GM23338 (cell line): ENCODE measurements at regions not wholly inside any gene's neighbourhood (a gene's known extent, or its start where the extent isn't known, plus 50 kb on each side); places are given as distances from the start of the nearest gene placed in this dataset.

Experiments
- ATAC-seq: fragments of 200-7000 bp; cut with Tn5 transposase; 3 replicates; pipeline ENCODE4 v1.9.1; 2020
- DNase-seq: peaks from one replicate; pipeline ENCODE4 v3.0.0-alpha.2; 2015; ENCODE audit warnings: low spot score
- H2AFZ ChIP-seq: fragments of 200-600 bp; sonication (generic); 2 replicates; pipeline ENCODE4 v1.8.0; 2016; ENCODE audit warnings: antibody characterized with exemption, mild to moderate bottlenecking, moderate library complexity
- H3F3A ChIP-seq: fragments of 200-600 bp; sonication (generic); replicated peaks from 2 replicates; pipeline ENCODE4 v1.8.0; 2017; ENCODE audit warnings: antibody characterized with exemption, mixed run types, low read depth
- H3K27ac ChIP-seq: fragments of 200-600 bp; sonication (generic); 2 replicates; pipeline ENCODE4 v1.6.1; 2016; ENCODE audit warnings: low read depth
- H3K27me3 ChIP-seq: fragments of 200-600 bp; sonication (generic); 2 replicates; pipeline ENCODE4 v1.8.0; 2016; ENCODE audit warnings: mild to moderate bottlenecking, mixed run types, moderate library complexity; ENCODE audit not compliant: insufficient read depth
- H3K36me3 ChIP-seq: fragments of 200-600 bp; sonication (generic); 2 replicates; pipeline ENCODE4 v1.8.0; 2016; ENCODE audit warnings: mild to moderate bottlenecking; ENCODE audit not compliant: insufficient read depth
- H3K4me1 ChIP-seq: fragments of 200-600 bp; sonication (generic); 2 replicates; pipeline ENCODE4 v1.8.0; 2016; ENCODE audit warnings: mild to moderate bottlenecking, moderate library complexity; ENCODE audit not compliant: insufficient read depth
- H3K4me2 ChIP-seq: fragments of 200-600 bp; sonication (generic); 2 replicates; pipeline ENCODE4 v1.7.1; 2017; ENCODE audit warnings: mixed run types
- H3K4me3 ChIP-seq: fragments of 200-600 bp; sonication (generic); 2 replicates; pipeline ENCODE4 v1.6.1; 2016; ENCODE audit warnings: mixed run types
- H3K79me2 ChIP-seq: fragments of 200-600 bp; sonication (generic); replicated peaks from 2 replicates; pipeline ENCODE4 v1.8.0; 2017; ENCODE audit warnings: mild to moderate bottlenecking; ENCODE audit not compliant: insufficient read depth
- H3K9me2 ChIP-seq: fragments of 200-600 bp; sonication (generic); 2 replicates; pipeline ENCODE4 v1.8.0; 2017; ENCODE audit not compliant: insufficient read depth
- H4K20me1 ChIP-seq: fragments of 200-600 bp; sonication (generic); replicated peaks from 2 replicates; pipeline ENCODE4 v1.8.0; 2017; ENCODE audit warnings: mild to moderate bottlenecking; ENCODE audit not compliant: insufficient read depth
- H3K27ac Mint-ChIP-seq: 2 replicates; pipeline ENCODE4 v1.8.0; 2020; ENCODE audit warnings: inconsistent platforms, mild to moderate bottlenecking, moderate library complexity, mixed read lengths
- H3K27me3 Mint-ChIP-seq: 3 replicates; pipeline ENCODE4 v1.8.0; 2022; ENCODE audit warnings: low read depth, mild to moderate bottlenecking, moderate library complexity, mixed read lengths, inconsistent platforms; ENCODE audit not compliant: insufficient read depth, poor library complexity
- H3K36me3 Mint-ChIP-seq: 3 replicates; pipeline ENCODE4 v1.8.0; 2021; ENCODE audit warnings: low read depth, mild to moderate bottlenecking, inconsistent platforms, moderate library complexity, mixed read lengths
- H3K4me1 Mint-ChIP-seq: 3 replicates; pipeline ENCODE4 v1.8.0; 2020; ENCODE audit warnings: mild to moderate bottlenecking, inconsistent platforms, mixed read lengths
- H3K4me3 Mint-ChIP-seq: 3 replicates; pipeline ENCODE4 v1.8.0; 2021; ENCODE audit warnings: moderate library complexity, mild to moderate bottlenecking, inconsistent platforms, mixed read lengths
- H3K9me3 Mint-ChIP-seq: 3 replicates; pipeline ENCODE4 v1.8.0; 2020; ENCODE audit warnings: moderate library complexity, mild to moderate bottlenecking, inconsistent platforms, mixed read lengths
- CREB1 ChIP-seq: fragments of 250-450 bp; sonication (Bioruptor Pico); IDR thresholded peaks from 2 replicates; pipeline ENCODE4 v1.5.0; 2020; ENCODE audit warnings: low read depth, mild to moderate bottlenecking, moderate library complexity
- CTCF ChIP-seq, 2 experiments: fragments of 200-600 bp in 1 of 2; sonication (generic) in 1 of 2; conservative IDR thresholded peaks; 2 replicates each; pipeline versions ENCODE4 v1.5.1 to v1.6.1; 2016 to 2017; ENCODE audit warnings: antibody characterized with exemption in 2 of 2, low read depth in 2 of 2, mild to moderate bottlenecking in 2 of 2, moderate library complexity in 1 of 2
- EZH2 ChIP-seq: fragments of 200-600 bp; sonication (generic); IDR thresholded peaks from one replicate; pipeline ENCODE4 v1.8.0; 2017; ENCODE audit warnings: antibody characterized with exemption, mild to moderate bottlenecking, low read depth; ENCODE audit not compliant: unreplicated experiment
- EZH2phosphoT487 ChIP-seq: fragments of 200-600 bp; sonication (generic); IDR thresholded peaks from one replicate; pipeline ENCODE4 v1.8.1; 2018; ENCODE audit warnings: antibody characterized with exemption; ENCODE audit not compliant: unreplicated experiment
- JUNB ChIP-seq: IDR thresholded peaks from one replicate; pipeline ENCODE4 v1.6.1; 2016; ENCODE audit warnings: antibody characterized with exemption; ENCODE audit not compliant: unreplicated experiment
- NANOG ChIP-seq: IDR thresholded peaks from 2 replicates; pipeline ENCODE4 v1.6.1; 2016; ENCODE audit warnings: antibody characterized with exemption, borderline replicate concordance
- POLR2AphosphoS5 ChIP-seq: IDR thresholded peaks from 2 replicates; pipeline ENCODE4 v1.6.1; 2016; ENCODE audit warnings: antibody characterized with exemption, low read depth
- STAT1 ChIP-seq: IDR thresholded peaks from one replicate; pipeline ENCODE4 v1.6.1; 2016; ENCODE audit warnings: antibody characterized with exemption; ENCODE audit not compliant: unreplicated experiment
- ZNF114 ChIP-seq: fragments of 250-450 bp; sonication (Bioruptor Pico); IDR thresholded peaks from 2 replicates; pipeline ENCODE4 v1.5.0; 2020; ENCODE audit warnings: mild to moderate bottlenecking, moderate library complexity
- ZNF331 ChIP-seq: fragments of 250-450 bp; sonication (Bioruptor Pico); IDR thresholded peaks from 2 replicates; pipeline ENCODE4 v1.5.0; 2020; ENCODE audit warnings: low read depth, mild to moderate bottlenecking, moderate library complexity
- ZNF462 ChIP-seq: fragments of 250-450 bp; sonication (Bioruptor Pico); IDR thresholded peaks from 2 replicates; pipeline ENCODE4 v1.5.0; 2020; ENCODE audit warnings: mild to moderate bottlenecking, moderate library complexity
- TF ChIP-seq, protein P1 (sequence below): IDR thresholded peaks from 2 replicates; pipeline ENCODE4 v1.6.1; 2016; ENCODE audit warnings: antibody characterized with exemption
- TF ChIP-seq, protein P2 (sequence below): IDR thresholded peaks from one replicate; pipeline ENCODE4 v1.6.1; 2018; ENCODE audit warnings: antibody characterized with exemption; ENCODE audit not compliant: unreplicated experiment

GRCh38 chr7:116100626-116101025, 70.1 kb upstream of the TFEC start:
- TF ChIP-seq EZH2phosphoT487 (no peak), JUNB (no peak), NANOG (no peak), EZH2 (no peak), STAT1 (no peak), CTCF (conservative IDR thresholded peaks at IDR 0.05; ENCODE audit: low read depth in 2 of 2) (no peak), CREB1 (CRISPR knock-in tag) (no peak), ZNF462 (CRISPR knock-in tag) (no peak), ZNF114 (CRISPR knock-in tag) (no peak), ZNF331 (CRISPR knock-in tag) (no peak), POLR2AphosphoS5 (no peak)
- TF ChIP-seq, protein P1, sequence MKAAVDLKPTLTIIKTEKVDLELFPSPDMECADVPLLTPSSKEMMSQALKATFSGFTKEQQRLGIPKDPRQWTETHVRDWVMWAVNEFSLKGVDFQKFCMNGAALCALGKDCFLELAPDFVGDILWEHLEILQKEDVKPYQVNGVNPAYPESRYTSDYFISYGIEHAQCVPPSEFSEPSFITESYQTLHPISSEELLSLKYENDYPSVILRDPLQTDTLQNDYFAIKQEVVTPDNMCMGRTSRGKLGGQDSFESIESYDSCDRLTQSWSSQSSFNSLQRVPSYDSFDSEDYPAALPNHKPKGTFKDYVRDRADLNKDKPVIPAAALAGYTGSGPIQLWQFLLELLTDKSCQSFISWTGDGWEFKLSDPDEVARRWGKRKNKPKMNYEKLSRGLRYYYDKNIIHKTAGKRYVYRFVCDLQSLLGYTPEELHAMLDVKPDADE = no peak
- TF ChIP-seq, protein P2, sequence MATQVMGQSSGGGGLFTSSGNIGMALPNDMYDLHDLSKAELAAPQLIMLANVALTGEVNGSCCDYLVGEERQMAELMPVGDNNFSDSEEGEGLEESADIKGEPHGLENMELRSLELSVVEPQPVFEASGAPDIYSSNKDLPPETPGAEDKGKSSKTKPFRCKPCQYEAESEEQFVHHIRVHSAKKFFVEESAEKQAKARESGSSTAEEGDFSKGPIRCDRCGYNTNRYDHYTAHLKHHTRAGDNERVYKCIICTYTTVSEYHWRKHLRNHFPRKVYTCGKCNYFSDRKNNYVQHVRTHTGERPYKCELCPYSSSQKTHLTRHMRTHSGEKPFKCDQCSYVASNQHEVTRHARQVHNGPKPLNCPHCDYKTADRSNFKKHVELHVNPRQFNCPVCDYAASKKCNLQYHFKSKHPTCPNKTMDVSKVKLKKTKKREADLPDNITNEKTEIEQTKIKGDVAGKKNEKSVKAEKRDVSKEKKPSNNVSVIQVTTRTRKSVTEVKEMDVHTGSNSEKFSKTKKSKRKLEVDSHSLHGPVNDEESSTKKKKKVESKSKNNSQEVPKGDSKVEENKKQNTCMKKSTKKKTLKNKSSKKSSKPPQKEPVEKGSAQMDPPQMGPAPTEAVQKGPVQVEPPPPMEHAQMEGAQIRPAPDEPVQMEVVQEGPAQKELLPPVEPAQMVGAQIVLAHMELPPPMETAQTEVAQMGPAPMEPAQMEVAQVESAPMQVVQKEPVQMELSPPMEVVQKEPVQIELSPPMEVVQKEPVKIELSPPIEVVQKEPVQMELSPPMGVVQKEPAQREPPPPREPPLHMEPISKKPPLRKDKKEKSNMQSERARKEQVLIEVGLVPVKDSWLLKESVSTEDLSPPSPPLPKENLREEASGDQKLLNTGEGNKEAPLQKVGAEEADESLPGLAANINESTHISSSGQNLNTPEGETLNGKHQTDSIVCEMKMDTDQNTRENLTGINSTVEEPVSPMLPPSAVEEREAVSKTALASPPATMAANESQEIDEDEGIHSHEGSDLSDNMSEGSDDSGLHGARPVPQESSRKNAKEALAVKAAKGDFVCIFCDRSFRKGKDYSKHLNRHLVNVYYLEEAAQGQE = no peak
- DNase-seq = no peak

More at GRCh38 chr7:116100626-116101025, 70.1 kb upstream of the TFEC start:
- H3K27me3 Mint-ChIP-seq = no peaks in the 10 kb centered on the region
- Histone ChIP-seq H3K79me2 (no peaks in the 10 kb centered on the region), H3K27me3 (no peaks in the 10 kb centered on the region), H3F3A (no peaks in the 10 kb centered on the region), H3K4me3 (no peak overlapping the region), H4K20me1 (no peaks in the 10 kb centered on the region), H2AFZ (no peak overlapping the region), H3K27ac (no peak overlapping the region), H3K36me3 (no peaks in the 10 kb centered on the region), H3K4me2 (no peak overlapping the region), H3K9me2 (no peaks in the 10 kb centered on the region), H3K4me1 (peaks cover 6% of the 10 kb centered on the region; the same call in 1 of the 2 replicates)
- no peak overlapping the region for H3K27ac Mint-ChIP-seq
- H3K4me3 Mint-ChIP-seq = no peak overlapping the region
- H3K9me3 Mint-ChIP-seq = no peaks in the 10 kb centered on the region
- no peaks in the 10 kb centered on the region for H3K36me3 Mint-ChIP-seq
- peaks cover 17% of the 10 kb centered on the region for H3K4me1 Mint-ChIP-seq
- no peak for ATAC-seq
